SU-DHL-6 (cell line): ENCODE measurements at regions not wholly inside any gene's neighbourhood (a gene's known extent, or its start where the extent isn't known, plus 50 kb on each side); places are given as distances from the start of the nearest gene placed in this dataset.

ENCODE experiments used
- H2AFZ ChIP-seq: fragments of 200-600 bp; sonication (generic); 2 replicates; pipeline ENCODE4 v1.6.1; 2014; ENCODE audit warnings: low read depth, mild to moderate bottlenecking, moderate library complexity, mixed read lengths, antibody characterized with exemption, low read length; ENCODE audit not compliant: severe bottlenecking
- H3F3A ChIP-seq: fragments of 200-600 bp; shearing (Covaris generic); 2 replicates; pipeline ENCODE4 v1.6.0; 2016; ENCODE audit warnings: antibody characterized with exemption, mild to moderate bottlenecking; ENCODE audit not compliant: insufficient read depth
- H3K27ac ChIP-seq: fragments of 200-600 bp; sonication (generic); 2 replicates; pipeline ENCODE4 v1.5.1; 2016; ENCODE audit warnings: low read depth, mild to moderate bottlenecking, low read length, moderate library complexity, mixed read lengths
- H3K27me3 ChIP-seq: fragments of 200-600 bp; sonication (generic), shearing (Covaris generic); 2 replicates; pipeline ENCODE4 v1.6.0; 2014; ENCODE audit warnings: mild to moderate bottlenecking, low read length
- H3K36me3 ChIP-seq: fragments of 200-600 bp; sonication (generic); 2 replicates; pipeline ENCODE4 v1.6.1; 2014; ENCODE audit warnings: mild to moderate bottlenecking, low read length, mixed read lengths
- H3K4me2 ChIP-seq: fragments of 300-600, 200-600 bp; shearing (Covaris generic), sonication (generic); 2 replicates; pipeline ENCODE4 v1.6.0; 2014; ENCODE audit warnings: low read length, low read depth, mild to moderate bottlenecking; ENCODE audit not compliant: poor library complexity, severe bottlenecking
- H3K4me3 ChIP-seq: fragments of 200-600 bp; sonication (generic); 2 replicates; pipeline ENCODE4 v1.5.1; 2014; ENCODE audit warnings: antibody characterized with exemption, low read length, mild to moderate bottlenecking, mixed read lengths; ENCODE audit not compliant: insufficient read depth, poor library complexity, severe bottlenecking
- H3K79me2 ChIP-seq: fragments of 200-600 bp; sonication (generic); 2 replicates; pipeline ENCODE4 v1.6.1; 2014; ENCODE audit warnings: mild to moderate bottlenecking, low read length, moderate library complexity; ENCODE audit not compliant: insufficient read depth
- H3K9ac ChIP-seq: fragments of 200-600 bp; sonication (generic); 2 replicates; pipeline ENCODE4 v1.7.0; 2014; ENCODE audit warnings: mild to moderate bottlenecking, low read length
- H3K9me2 ChIP-seq: fragments of 200-600 bp; sonication (generic); replicated peaks from 2 replicates; pipeline ENCODE4 v1.6.1; 2014; ENCODE audit warnings: low read length; ENCODE audit not compliant: insufficient read depth
- H3K9me3 ChIP-seq: fragments of 200-600 bp; sonication (generic); 2 replicates; pipeline ENCODE4 v1.6.1; 2014; ENCODE audit warnings: low read length, mixed read lengths; ENCODE audit not compliant: insufficient read depth
- H4K20me1 ChIP-seq: fragments of 200-600 bp; sonication (generic); 2 replicates; pipeline ENCODE4 v1.6.1; 2014; ENCODE audit warnings: low read depth, mild to moderate bottlenecking, antibody characterized with exemption, low read length, moderate library complexity, mixed read lengths
- CTCF ChIP-seq: fragments of 200-600 bp; sonication (generic); IDR thresholded peaks from one replicate; pipeline ENCODE4 v1.5.1; 2017; ENCODE audit warnings: antibody characterized with exemption, mild to moderate bottlenecking, low read length, moderate library complexity; ENCODE audit not compliant: insufficient read depth, poor library complexity, severe bottlenecking
- EZH2phosphoT487 ChIP-seq: fragments of 200-600 bp; sonication (generic), shearing (Covaris generic); conservative IDR thresholded peaks from 2 replicates; pipeline ENCODE4 v1.6.1; 2018; ENCODE audit warnings: mild to moderate bottlenecking, antibody characterized with exemption, low read length, moderate library complexity, mixed read lengths

DNA sequence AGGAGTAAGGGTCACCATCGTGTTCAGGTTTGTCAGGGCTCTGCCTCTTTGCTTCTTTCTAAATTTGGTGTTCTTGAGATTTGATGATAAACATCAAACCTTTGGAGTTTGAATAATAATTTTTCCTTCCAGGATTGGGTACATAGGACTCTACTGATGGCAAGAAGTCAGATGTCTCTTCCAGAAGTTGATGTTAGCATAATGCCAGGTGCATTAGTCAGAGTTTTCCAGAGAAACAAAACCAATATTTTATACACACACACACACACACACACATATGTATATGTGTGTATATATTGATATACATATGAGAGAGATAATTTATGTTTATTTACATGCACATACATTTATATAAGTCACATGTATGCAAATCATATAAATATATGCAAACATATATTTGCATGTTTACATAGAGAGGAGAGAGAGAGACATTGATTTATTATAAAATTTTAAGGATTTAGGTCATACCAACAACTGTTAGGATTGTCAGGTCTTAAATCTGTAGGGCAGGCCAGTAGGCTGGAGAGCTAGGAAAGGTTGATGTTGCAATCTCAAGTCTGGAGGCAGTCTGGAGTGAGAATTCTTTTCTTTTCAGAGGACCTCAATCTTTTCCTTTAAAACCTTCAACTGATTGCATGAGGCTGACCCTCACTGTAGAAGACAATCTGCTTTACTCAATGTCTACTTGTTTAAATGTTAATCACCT, 199.2 kb downstream of the HLX start:
- H3K4me2 ChIP-seq: no peak overlapping the region
- no peak overlapping the region for H3K27ac ChIP-seq
- no peaks in the 10 kb centered on the region for H4K20me1 ChIP-seq
- no peak overlapping the region for H3K9ac ChIP-seq
- no peak for TF ChIP-seq CTCF
- H3K9me2 ChIP-seq: no peaks in the 10 kb centered on the region
- H3F3A ChIP-seq: no peaks in the 10 kb centered on the region
- no peak overlapping the region for H3K4me3 ChIP-seq
- H3K79me2 ChIP-seq: no peaks in the 10 kb centered on the region
- H3K9me3 ChIP-seq: no peaks in the 10 kb centered on the region
- no peak overlapping the region for H2AFZ ChIP-seq
- no peaks in the 10 kb centered on the region for H3K27me3 ChIP-seq
- H3K36me3 ChIP-seq: no peaks in the 10 kb centered on the region

DNA sequence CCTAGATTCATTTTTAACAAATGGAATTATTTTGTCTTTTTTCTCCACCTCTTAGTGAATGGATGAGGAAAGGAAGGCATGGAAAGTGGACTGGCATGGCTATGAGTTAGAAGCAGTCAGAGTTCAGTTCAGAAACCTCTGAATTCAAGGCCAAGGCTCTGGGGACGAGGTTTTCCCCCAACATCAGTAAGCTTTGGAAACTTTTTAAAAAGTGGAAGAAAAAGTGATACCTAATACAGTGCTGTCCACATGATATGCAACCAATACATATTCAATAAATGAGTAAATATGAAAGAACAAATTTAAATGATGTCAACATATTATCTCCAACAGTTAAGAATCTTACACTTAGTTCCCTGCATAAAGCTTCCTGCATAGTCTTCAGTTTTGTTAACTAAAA, 204.7 kb downstream of the HLX start:
- Histone ChIP-seq H3K27ac (no peak overlapping the region), H3K9ac (no peak overlapping the region), H3F3A (no peaks in the 10 kb centered on the region), H3K27me3 (no peaks in the 10 kb centered on the region), H3K4me3 (no peak overlapping the region), H3K9me3 (no peaks in the 10 kb centered on the region), H4K20me1 (no peaks in the 10 kb centered on the region), H3K79me2 (no peaks in the 10 kb centered on the region), H3K9me2 (no peaks in the 10 kb centered on the region), H2AFZ (no peak overlapping the region), H3K4me2 (no peak overlapping the region), H3K36me3 (no peaks in the 10 kb centered on the region)
- TF ChIP-seq EZH2phosphoT487: no peak
- TF ChIP-seq CTCF: no peak

DNA sequence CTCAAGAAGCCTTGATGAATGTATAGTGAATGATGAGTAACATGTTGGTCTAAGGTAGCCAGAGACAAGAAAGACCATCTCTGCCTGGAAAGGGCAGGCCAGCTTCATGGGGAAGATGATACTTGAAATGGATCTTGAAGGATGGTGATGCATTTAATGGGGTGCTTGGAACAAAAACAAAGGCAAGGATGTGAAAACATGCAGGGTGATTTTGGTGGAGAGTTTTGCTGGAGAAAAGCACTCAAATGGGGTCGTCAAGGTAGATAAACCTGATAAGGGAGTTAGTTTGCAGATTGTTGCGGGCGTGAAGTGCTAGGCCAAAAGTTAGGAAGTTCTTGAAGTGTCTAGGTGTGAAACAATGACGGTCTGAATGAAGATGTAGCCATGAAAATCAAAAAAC, 205.4 kb downstream of the HLX start:
- no peaks in the 10 kb centered on the region for H4K20me1 ChIP-seq
- TF ChIP-seq CTCF (no peak), EZH2phosphoT487 (no peak)
- H2AFZ ChIP-seq: no peak overlapping the region
- no peaks in the 10 kb centered on the region for H3K9me2 ChIP-seq
- H3F3A ChIP-seq: no peaks in the 10 kb centered on the region
- H3K79me2 ChIP-seq: no peaks in the 10 kb centered on the region
- H3K36me3 ChIP-seq: no peaks in the 10 kb centered on the region
- H3K9ac ChIP-seq: no peak overlapping the region
- H3K4me3 ChIP-seq: no peak overlapping the region
- no peak overlapping the region for H3K27ac ChIP-seq
- no peaks in the 10 kb centered on the region for H3K27me3 ChIP-seq
- no peak overlapping the region for H3K4me2 ChIP-seq
- no peaks in the 10 kb centered on the region for H3K9me3 ChIP-seq
